8988T (cell line): ENCODE measurements at regions not wholly inside any gene's neighbourhood (a gene's known extent, or its start where the extent isn't known, plus 50 kb on each side); places are given as distances from the start of the nearest gene placed in this dataset.

Experiments
- DNase-seq: peaks from one replicate; pipeline ENCODE4 v3.0.0; 2011

DNA sequence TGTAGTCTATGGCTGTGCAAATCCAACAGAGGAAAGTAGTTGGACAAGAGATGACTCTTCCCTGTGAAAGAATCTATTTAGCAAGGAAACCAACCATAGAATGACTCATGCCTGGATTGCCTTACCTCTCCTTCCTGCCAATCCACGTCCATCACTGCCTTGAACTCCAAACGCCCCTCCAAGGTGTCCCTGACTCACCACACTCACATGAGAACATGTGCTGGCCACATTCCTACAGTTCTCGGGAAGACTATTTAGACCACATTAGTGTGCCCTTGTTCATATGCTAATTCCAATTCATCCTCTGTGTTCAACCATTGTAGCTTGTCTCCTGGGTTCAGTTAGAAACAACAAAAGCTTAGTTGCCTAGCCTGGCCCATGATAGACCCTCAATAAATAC, 157.3 kb downstream of the SLC30A10 start:
- peak; percentile 14 for DNase-seq

DNA sequence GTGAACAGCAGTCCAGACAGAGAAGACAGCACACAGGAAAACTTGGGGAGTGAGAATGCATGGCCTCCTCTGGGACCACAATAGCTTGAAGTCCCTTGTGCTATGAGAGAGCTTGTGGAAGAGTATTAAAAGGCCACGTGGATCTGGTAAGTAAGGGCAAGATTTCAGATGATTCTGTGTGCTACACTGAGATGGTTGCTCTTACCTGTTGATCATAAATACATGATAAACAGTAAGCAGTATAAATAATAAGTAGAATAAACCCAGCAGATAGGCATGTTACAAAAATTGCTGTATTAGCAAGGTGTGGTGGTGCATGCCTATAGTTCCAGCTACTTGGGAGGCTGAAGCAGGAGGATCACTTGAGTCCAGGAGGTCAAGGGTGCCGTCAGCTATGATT, 150.4 kb upstream of the ZC3H11B start:
- no peak for DNase-seq

GRCh38 chr1:219761208-219761860, 148.4 kb upstream of the ZC3H11B start:
- DNase-seq = no peak

DNA sequence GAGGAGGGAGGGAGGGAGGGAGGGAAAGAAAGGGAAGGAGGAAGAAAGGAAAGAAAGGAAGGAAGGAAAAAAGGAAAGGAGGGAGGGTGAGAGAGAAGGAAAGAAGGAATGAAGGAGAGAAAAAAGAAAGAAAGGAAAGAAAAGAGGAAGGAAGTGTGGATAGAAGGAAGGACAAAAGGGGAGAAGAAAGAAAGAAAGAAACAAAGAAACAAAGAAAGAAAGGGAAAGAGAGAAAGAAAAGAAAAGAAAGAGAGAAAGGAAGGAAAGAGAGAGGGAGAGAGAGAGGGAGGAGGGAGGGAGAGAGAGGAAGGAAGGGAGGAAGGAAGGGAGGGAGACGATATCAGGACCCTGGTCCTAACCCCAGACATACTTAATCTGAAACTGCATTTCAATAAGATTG, 146.2 kb upstream of the ZC3H11B start:
- no peak for DNase-seq

DNA sequence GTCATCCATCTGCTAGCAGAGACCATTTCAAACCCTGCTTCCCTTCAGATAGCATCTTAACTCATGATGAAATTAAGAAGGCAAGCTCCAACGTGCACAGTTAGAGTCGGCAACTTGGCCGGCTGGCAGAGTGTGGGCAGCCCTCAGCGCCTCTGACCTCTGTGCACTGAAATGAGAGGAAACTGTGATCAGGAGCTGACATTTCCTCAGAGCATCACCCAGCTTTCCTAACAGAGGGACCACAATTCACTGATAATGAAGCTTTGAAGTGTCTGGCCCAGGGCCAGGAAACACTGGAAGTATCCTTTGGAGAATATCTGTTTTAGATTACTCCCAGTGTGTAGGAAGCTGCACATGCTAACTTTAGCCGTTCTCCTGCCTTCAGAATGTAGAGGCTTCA, 145.0 kb upstream of the ZC3H11B start:
- DNase-seq = no peak

DNA sequence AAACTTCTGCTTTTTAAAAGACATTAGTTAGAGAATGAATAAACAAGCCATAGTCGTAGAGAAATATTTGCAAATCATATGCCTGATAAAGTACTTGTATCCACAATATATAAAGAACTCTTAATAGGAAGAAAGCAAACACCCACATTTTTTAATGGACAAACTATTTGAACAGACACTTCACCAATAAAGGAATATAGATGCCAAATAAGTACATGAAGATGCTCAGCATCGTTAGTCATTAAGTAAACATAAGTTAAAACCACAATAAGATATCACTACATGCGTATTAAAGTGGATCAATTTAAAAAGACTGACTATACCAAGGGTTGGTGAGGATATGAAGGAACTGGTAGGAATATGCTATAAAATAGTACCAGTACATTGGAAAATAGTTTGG, 142.3 kb upstream of the ZC3H11B start:
- no peak for DNase-seq

DNA sequence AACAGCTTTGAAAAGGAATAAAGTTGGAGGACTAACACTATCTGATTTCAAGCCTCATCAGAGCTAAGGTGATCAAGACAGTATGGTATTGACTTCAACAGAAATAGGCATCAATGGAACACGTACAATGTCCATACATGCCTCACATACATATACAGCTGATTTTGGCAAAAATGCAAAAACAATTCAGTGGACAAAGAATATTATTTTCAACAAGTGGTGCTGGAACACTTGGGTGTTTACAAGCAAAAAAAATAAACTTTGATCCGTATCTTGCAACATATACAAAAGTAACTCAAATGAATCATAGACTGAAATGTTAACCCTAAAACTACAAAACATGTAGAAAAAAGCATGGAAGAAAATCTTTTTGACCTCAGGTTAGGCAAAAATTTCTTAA, 141.9 kb upstream of the ZC3H11B start:
- DNase-seq = no peak

DNA sequence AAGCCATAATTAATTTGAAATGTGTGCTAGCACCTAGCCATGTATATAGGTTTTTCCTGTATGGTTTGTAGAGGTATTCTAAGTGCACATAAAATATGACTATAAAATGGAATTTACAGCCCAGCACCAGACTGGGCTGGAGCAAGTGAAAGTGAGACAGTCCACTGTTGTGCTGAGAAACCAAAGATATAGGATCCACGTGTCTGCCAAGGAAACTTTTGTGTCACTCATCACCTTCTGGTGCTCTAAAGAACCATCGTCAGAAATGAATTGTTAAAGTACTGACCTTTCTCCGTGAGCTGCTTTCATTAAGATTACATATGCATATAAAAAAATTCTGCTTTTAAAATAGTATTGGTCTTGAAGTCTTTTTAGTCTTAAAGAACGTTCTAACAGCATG, 141.0 kb upstream of the ZC3H11B start:
- DNase-seq = no peak

- no peak for DNase-seq
These were observed 139.7 kb upstream of the ZC3H11B start for GRCh38 chr1:219752645-219753044.

GRCh38 chr1:219751870-219752507, 139.1 kb upstream of the ZC3H11B start:
- no peak for DNase-seq

DNA sequence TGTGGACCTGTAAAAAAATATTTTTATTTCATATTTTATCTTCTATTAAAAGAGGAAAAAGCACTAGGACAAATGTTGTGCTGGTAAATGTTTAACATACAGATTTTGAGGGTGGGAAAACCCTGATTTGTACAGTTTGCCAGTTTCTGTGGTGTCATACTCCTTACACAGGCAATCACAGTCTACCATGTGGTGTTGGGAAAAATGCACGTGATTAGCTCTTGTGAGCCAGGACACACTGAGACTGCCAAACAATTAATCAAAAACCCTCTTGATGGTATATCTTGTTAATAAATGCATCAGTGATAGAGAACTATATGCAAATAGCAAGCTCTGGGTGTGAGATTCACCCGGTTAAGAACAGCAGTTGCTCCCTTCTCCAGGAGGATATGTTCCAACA, 136.5 kb upstream of the ZC3H11B start:
- no peak for DNase-seq

DNA sequence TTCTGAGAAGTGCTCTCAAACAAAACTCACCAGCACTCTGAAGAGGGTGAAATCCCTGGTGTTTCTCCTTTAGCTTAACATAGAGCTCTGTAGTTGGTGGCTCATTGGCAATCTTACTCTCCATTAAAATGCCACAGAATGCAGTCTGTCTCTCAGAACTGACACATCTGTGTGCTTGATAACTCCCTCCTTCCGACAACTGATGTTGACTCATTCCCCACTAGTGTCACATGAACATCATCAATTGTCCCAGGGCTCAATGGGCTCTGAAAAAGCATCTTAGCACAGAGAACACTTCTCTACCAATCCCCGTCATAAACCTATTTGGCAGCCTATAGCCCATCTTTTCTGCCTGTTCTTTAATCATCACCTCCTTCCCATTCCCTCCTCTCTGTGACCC, 133.2 kb upstream of the ZC3H11B start:
- no peak for DNase-seq

DNA sequence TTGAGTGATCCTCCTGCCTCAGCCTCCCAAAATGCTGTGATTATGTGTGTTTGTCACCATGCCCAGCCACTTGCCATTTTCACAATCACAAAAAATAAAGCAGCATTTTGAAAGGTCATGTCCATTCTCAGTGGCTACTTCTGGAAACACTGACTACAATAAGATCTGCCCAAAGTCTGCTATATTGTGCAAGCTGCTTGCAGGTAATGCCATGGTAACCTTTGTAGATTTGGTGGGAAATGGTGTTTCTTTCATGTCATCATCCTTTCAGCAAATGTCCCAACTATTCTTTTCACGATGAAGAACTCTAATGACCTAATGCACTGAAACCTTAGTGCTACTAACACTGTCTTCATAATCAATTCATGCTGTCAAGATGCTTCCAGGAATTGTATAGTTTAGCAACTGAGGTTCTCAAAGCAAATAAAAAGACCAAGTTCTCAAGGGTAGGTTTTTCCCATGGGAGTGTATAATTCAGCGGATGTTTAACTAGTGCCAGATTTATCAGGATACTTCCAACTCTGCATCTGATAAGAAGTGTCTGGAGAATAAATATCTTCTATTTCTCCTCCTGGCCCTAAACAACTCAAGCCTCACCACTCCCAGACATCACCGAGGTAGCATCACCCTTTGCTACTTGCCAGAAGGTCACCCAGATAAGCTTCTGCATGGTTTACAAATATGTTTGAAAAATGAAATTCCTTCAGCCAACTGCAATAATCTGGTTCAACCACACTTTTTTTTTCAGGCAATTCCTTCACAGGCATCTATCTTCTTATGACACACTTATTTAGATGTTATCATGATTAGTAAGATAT, 132.0 kb upstream of the ZC3H11B start:
- DNase-seq = no peak

- no peak for DNase-seq
These were observed 128.4 kb upstream of the ZC3H11B start for GRCh38 chr1:219741011-219741970.

DNA sequence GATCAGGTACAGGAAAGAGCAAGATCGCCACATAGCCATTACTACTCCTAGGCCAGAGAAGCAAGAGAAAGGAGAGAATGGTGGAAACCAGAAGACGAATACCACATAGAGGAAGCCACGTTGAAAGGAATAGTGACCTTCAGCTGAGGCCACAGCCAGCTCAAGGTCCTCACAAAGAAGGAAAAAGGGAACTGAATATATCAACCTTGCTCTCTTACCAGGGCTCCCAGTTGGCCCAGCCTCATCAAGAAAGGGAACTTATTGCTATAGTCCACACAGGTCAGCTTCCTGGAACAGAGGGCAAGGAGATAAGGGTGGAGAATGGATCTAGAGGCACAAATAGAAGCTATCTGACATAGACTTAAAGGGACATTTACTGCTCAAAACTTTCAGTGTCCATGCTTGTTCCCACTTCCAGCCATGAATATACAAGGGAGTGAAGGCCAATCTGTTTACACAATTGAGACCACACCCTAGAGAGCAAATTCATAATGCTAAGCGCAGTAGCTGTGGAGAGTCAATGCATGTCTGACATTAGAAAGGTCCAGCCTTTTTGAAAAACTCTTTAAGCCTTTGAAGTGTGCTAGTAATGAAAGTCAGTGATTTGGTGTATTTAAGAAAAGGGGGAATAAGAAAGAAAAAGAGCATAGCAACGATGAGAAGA, 120.7 kb upstream of the ZC3H11B start:
- DNase-seq = no peak

DNA sequence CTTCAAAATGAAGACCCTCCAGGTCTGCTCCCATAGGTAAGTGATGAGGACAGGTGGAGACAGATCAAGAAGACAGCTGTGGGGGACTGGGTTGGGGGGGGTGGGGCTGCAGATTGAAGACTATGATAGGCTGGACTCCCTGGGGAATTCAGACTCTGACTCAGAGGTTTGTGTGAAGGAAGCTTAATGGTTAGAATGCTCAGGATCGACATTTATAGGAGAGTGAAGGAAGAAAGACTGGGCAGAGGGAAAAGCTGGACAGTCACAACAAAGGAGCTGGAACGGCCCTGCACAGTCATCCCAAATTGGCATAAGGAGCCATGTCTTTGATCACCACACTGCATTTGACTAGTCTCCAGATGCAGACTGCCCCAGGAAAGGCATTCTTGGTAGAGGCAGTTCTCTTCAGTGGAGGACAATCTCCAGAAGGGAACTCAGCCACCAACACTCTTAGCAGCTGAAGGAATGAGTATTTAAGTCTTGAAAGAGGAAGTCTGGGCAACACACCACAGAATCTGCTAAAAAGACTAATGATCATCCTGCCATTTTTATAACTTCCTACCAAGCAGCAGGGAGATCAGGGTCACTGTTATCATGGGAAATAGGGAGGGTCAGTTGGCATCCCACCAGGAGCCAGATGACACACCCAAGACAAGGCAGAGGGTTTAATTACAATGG, 120.0 kb upstream of the ZC3H11B start:
- DNase-seq = no peak

- no peak for DNase-seq
These were observed 118.9 kb upstream of the ZC3H11B start for GRCh38 chr1:219731771-219732170.

- no peak for DNase-seq
These were observed 113.8 kb upstream of the ZC3H11B start for GRCh38 chr1:219726480-219727272.

DNA sequence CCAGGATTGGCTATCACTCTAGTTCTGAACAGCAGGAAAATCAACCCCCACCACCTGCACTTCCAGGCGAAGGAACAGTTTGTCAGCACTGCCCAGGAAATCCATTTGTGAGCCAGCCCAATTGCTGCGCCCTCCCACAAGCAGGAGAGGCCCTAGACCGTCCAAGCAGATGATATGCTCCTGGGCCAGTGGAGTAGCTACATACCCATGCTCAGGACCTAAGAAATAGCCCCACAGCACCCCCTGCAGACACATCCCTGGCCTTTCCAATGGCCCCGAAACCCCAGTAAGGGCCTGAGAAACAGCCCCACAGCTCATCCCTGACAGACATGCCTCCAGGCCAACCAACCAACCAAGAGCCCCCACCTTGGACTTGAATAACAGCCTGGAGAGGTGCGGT, 111.5 kb upstream of the ZC3H11B start:
- DNase-seq = no peak

DNA sequence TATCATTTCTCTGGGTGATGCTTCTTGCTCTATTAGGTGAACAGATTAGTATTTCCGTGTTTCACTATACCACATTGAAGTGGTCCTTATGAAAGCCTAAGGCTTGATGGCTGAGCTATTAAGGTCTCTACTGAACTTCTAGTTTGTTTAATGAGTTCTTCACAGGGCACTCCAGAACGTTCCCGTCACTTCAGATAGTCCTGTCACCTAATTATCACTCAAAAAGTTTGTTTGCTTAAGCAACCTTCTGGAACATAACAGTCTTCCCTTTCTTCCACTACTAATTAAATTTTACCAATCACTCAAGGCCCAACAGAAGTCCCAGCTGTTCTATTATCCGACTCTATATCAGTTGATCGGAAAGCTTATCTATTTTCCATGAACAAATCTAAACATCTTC, 104.6 kb upstream of the ZC3H11B start:
- no peak for DNase-seq

DNA sequence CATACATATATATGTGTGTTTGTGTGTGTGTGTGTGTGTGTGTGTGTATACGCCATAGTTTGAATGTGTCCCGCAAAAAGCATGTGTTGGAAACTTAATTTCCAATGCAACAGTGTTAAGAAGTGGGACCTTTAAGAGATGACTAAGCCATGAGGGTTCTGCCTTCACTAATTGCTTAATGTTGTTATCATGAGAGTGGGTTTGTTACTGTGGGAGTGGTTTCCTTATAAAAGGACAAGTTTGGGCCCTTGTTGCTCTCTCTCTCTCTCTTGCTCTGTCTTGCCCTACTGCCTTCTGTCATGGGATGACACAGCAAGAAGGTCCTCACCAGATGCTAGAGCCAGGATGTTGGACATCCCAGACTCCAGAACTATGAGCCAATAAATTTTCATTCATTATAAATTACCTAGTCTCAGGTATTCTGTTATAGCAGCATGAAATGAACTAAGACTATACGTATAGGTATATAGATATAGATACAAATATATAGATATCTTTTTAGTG, 103.8 kb upstream of the ZC3H11B start:
- DNase-seq = no peak
